Osteocyte (in vitro differentiated cells): ENCODE measurements at regions not wholly inside any gene's neighbourhood (a gene's known extent, or its start where the extent isn't known, plus 50 kb on each side); places are given as distances from the start of the nearest gene placed in this dataset.

Source experiments
- DNase-seq: peaks from one replicate; pipeline ENCODE4 v3.0.0; 2021; ENCODE audit warnings: mixed read lengths; ENCODE audit not compliant: unreplicated experiment; ENCODE audit errors: extremely low spot score
- H3K27ac Mint-ChIP-seq: one replicate; pipeline ENCODE4 v1.8.0; 2021; ENCODE audit warnings: mild to moderate bottlenecking, mixed read lengths; ENCODE audit not compliant: unreplicated experiment
- H3K27me3 Mint-ChIP-seq: one replicate; pipeline ENCODE4 v1.8.0; 2021; ENCODE audit warnings: mixed read lengths; ENCODE audit not compliant: unreplicated experiment
- H3K36me3 Mint-ChIP-seq: one replicate; pipeline ENCODE4 v1.8.0; 2021; ENCODE audit warnings: mixed read lengths; ENCODE audit not compliant: unreplicated experiment
- H3K4me1 Mint-ChIP-seq: one replicate; pipeline ENCODE4 v1.8.0; 2021; ENCODE audit warnings: mixed read lengths; ENCODE audit not compliant: unreplicated experiment
- H3K4me3 Mint-ChIP-seq: one replicate; pipeline ENCODE4 v1.8.0; 2021; ENCODE audit warnings: mild to moderate bottlenecking, moderate library complexity, mixed read lengths; ENCODE audit not compliant: unreplicated experiment
- H3K9me3 Mint-ChIP-seq: one replicate; pipeline ENCODE4 v1.8.0; 2021; ENCODE audit warnings: mixed read lengths; ENCODE audit not compliant: unreplicated experiment
- TF ChIP-seq, protein P1 (sequence below): fragments of 200-600 bp; sonication (generic); IDR thresholded peaks from 2 replicates; pipeline ENCODE4 v1.5.0; 2021; ENCODE audit warnings: antibody characterized with exemption, mild to moderate bottlenecking, moderate library complexity

GRCh38 chrX:13128104-13128503 is 83.7 kb upstream of the FAM9C start:
- peaks cover 73% of the 10 kb centered on the region for H3K4me1 Mint-ChIP-seq
- H3K27me3 Mint-ChIP-seq = no peaks in the 10 kb centered on the region
- no peaks in the 10 kb centered on the region for H3K36me3 Mint-ChIP-seq
- no peak overlapping the region for H3K4me3 Mint-ChIP-seq
- H3K27ac Mint-ChIP-seq = peak overlapping the region; percentile 20
- TF ChIP-seq, protein P1, sequence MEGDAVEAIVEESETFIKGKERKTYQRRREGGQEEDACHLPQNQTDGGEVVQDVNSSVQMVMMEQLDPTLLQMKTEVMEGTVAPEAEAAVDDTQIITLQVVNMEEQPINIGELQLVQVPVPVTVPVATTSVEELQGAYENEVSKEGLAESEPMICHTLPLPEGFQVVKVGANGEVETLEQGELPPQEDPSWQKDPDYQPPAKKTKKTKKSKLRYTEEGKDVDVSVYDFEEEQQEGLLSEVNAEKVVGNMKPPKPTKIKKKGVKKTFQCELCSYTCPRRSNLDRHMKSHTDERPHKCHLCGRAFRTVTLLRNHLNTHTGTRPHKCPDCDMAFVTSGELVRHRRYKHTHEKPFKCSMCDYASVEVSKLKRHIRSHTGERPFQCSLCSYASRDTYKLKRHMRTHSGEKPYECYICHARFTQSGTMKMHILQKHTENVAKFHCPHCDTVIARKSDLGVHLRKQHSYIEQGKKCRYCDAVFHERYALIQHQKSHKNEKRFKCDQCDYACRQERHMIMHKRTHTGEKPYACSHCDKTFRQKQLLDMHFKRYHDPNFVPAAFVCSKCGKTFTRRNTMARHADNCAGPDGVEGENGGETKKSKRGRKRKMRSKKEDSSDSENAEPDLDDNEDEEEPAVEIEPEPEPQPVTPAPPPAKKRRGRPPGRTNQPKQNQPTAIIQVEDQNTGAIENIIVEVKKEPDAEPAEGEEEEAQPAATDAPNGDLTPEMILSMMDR = no peak
- no peak for DNase-seq
- H3K9me3 Mint-ChIP-seq = no peaks in the 10 kb centered on the region

- H3K4me3 Mint-ChIP-seq = no peak overlapping the region
- no peak overlapping the region for H3K27ac Mint-ChIP-seq
- DNase-seq = no peak
- no peaks in the 10 kb centered on the region for H3K27me3 Mint-ChIP-seq
- H3K9me3 Mint-ChIP-seq = no peaks in the 10 kb centered on the region
- H3K4me1 Mint-ChIP-seq = peaks cover 83% of the 10 kb centered on the region
- TF ChIP-seq, protein P1 = no peak
- no peaks in the 10 kb centered on the region for H3K36me3 Mint-ChIP-seq
Measured at GRCh38 chrX:13126775-13127174, 82.4 kb upstream of the FAM9C start.

DNA sequence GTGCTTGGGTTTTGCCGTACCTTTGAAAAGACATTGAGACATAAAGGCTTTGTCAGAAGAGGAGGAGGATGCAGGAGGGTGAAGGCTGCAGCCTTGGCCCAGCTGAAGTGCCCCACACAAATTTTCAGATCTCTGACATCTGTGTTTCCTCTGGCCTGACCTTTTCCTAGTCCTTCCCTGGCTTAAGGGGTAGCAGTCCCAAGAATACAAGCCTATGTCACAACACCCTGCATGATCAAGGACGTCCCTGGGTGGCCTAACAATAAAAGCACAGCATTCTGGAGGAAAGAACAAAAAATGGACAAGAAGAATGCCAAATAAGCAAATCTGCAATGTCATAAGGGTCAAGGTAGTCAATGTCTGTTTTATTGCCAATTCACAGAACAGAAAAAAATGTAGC is 80.8 kb upstream of the FAM9C start:
- no peaks in the 10 kb centered on the region for H3K27me3 Mint-ChIP-seq
- TF ChIP-seq, protein P1 = no peak
- no peak overlapping the region for H3K4me3 Mint-ChIP-seq
- peaks cover 81% of the 10 kb centered on the region for H3K4me1 Mint-ChIP-seq
- H3K36me3 Mint-ChIP-seq = no peaks in the 10 kb centered on the region
- no peak for DNase-seq
- peak overlapping the region; percentile 94 for H3K27ac Mint-ChIP-seq
- no peaks in the 10 kb centered on the region for H3K9me3 Mint-ChIP-seq

DNA sequence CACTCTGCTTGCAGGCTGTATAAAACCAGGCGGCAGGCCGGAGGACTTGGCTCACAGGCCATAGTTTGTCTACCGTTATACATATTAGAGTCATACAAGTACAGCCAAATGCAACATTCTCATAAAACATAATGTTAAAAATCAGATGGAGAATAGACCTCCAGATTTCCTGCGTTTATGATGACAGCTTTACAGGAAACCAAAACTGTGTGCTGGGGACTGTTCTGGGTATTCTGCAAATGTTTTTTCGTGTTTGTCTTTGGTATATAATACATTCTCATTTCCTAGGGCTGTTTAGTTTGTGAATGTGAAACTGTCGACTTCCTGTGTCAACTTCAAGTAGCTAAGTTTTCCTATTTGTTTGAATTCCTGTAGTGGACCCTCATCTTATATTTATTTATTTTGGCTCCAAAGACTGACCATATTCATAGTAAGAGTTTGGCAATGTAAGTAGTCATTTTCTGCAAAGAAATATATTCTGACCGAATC is 79.5 kb upstream of the FAM9C start:
- Mint-ChIP-seq H3K9me3 (peaks cover 4% of the 10 kb centered on the region), H3K27me3 (no peaks in the 10 kb centered on the region), H3K27ac (peak overlapping the region; percentile 94), H3K4me3 (no peak overlapping the region), H3K36me3 (no peaks in the 10 kb centered on the region), H3K4me1 (peaks cover 84% of the 10 kb centered on the region)
- TF ChIP-seq, protein P1 = no peak
- no peak for DNase-seq

DNA sequence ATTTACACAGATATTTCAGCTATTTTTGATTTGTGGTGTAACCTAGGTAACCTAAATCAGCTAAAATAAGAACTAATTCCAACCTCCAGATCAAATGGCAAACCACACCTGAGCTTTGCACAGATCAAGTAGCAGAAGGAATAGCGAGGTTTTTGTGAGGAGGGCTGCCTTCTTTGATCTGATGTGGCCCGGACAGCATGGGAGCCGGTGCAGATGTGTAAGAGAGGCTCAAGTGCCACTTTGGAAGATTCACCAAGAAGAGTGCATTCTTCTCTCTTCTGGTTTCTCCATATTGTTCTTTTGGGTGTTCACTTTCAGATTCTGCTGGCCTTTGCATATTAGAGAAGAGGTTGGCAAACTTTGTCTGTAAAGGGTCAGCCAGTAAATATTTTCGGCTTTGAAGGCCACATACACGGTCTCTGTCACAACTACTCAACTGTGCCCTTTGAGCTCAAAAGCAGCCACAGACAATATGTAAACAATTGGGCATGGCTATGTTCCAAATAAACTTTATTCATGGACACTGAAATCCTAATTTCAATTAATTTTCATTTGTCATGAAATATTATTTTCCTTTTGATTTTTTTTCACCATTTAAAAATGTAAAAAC is 78.9 kb upstream of the FAM9C start:
- H3K4me1 Mint-ChIP-seq = peaks cover 83% of the 10 kb centered on the region
- H3K27me3 Mint-ChIP-seq = no peaks in the 10 kb centered on the region
- no peaks in the 10 kb centered on the region for H3K36me3 Mint-ChIP-seq
- TF ChIP-seq, protein P1 = no peak
- peaks cover 4% of the 10 kb centered on the region for H3K9me3 Mint-ChIP-seq
- no peak overlapping the region for H3K4me3 Mint-ChIP-seq
- DNase-seq = no peak
- H3K27ac Mint-ChIP-seq = peak overlapping the region; percentile 94
